ENCODE measurements at regions not wholly inside any gene's neighbourhood (a gene's known extent, or its start where the extent isn't known, plus 50 kb on each side); places are given as distances from the start of the nearest gene placed in this dataset.

GRCh38 chr17:79203657-79204056 is 129.0 kb downstream of the ENGASE start:
- Histone ChIP-seq H3K27me3 (ENCODE audit: control insufficient read depth, insufficient read depth, low read length) (peaks cover 24% of the 10 kb centered on the region), H3K36me3 (ENCODE audit: control insufficient read depth, insufficient read depth, low read length) (no peaks in the 10 kb centered on the region), H3K4me1 (ENCODE audit: control insufficient read depth, insufficient read depth, low read length) (peaks cover 2% of the 10 kb centered on the region; the same call in 1 of the 2 replicates), H3K27ac (ENCODE audit: low read length) (no peak overlapping the region), H3K4me3 (ENCODE audit: low read depth in 2 of 2, low read length in 2 of 2) (no peak overlapping the region), H3K9me3 (ENCODE audit: control insufficient read depth, insufficient read depth, low read depth, low read length) (no peaks in the 10 kb centered on the region)
- DNase-seq (ENCODE audit: low read depth, low spot score) (no peak), ATAC-seq (no peak)
- POLR2A ChIA-PET = no interaction called here
- no TSS peak for BruUV-seq (replicated peaks)
- intact Hi-C loops (cut with micrococcal nuclease; ENCODE audit: unreplicated experiment) (no loop called here), in situ Hi-C loops (cut with HindIII; ENCODE audit: low pct_unique_long_range_greater_than_20kb, low sequenced_read_pairs) (no loop called here)
- TF ChIP-seq, protein P1, sequence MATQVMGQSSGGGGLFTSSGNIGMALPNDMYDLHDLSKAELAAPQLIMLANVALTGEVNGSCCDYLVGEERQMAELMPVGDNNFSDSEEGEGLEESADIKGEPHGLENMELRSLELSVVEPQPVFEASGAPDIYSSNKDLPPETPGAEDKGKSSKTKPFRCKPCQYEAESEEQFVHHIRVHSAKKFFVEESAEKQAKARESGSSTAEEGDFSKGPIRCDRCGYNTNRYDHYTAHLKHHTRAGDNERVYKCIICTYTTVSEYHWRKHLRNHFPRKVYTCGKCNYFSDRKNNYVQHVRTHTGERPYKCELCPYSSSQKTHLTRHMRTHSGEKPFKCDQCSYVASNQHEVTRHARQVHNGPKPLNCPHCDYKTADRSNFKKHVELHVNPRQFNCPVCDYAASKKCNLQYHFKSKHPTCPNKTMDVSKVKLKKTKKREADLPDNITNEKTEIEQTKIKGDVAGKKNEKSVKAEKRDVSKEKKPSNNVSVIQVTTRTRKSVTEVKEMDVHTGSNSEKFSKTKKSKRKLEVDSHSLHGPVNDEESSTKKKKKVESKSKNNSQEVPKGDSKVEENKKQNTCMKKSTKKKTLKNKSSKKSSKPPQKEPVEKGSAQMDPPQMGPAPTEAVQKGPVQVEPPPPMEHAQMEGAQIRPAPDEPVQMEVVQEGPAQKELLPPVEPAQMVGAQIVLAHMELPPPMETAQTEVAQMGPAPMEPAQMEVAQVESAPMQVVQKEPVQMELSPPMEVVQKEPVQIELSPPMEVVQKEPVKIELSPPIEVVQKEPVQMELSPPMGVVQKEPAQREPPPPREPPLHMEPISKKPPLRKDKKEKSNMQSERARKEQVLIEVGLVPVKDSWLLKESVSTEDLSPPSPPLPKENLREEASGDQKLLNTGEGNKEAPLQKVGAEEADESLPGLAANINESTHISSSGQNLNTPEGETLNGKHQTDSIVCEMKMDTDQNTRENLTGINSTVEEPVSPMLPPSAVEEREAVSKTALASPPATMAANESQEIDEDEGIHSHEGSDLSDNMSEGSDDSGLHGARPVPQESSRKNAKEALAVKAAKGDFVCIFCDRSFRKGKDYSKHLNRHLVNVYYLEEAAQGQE (IDR thresholded peaks at IDR 0.05; ENCODE audit: insufficient read depth in 1 of 2, low read depth in 2 of 2, low read length in 1 of 2) = no peak
- TF ChIP-seq CTCF (IDR thresholded peaks at IDR 0.05) (no peak), TCF7L2 (IDR thresholded peaks at IDR 0.05; ENCODE audit: low read depth, low read length) (no peak), POLR2AphosphoS5 (IDR thresholded peaks at IDR 0.05; ENCODE audit: low read depth, low read length) (no peak), SIN3A (IDR thresholded peaks at IDR 0.05; ENCODE audit: borderline replicate concordance, insufficient read depth, low read depth, low read length) (no peak)
- CTCF ChIA-PET = no interaction called here

GRCh38 chr17:79203016-79203415 is 128.4 kb downstream of the ENGASE start:
- no peak overlapping the region for H3K4me3 ChIP-seq (ENCODE audit: low read depth in 2 of 2, low read length in 2 of 2)
- intact Hi-C loops (cut with micrococcal nuclease; ENCODE audit: unreplicated experiment) = no loop called here
- peaks cover 2% of the 10 kb centered on the region; the same call in 1 of the 2 replicates for H3K4me1 ChIP-seq (ENCODE audit: control insufficient read depth, insufficient read depth, low read length)
- ATAC-seq = no peak
- ChIA-PET POLR2A (no interaction called here), CTCF (no interaction called here)
- BruUV-seq (replicated peaks) = no TSS peak
- H3K27me3 ChIP-seq (ENCODE audit: control insufficient read depth, insufficient read depth, low read length) = peaks cover 22% of the 10 kb centered on the region
- no peaks in the 10 kb centered on the region for H3K36me3 ChIP-seq (ENCODE audit: control insufficient read depth, insufficient read depth, low read length)
- TF ChIP-seq CTCF (IDR thresholded peaks at IDR 0.05) (no peak), TCF7L2 (IDR thresholded peaks at IDR 0.05; ENCODE audit: low read depth, low read length) (no peak), POLR2AphosphoS5 (IDR thresholded peaks at IDR 0.05; ENCODE audit: low read depth, low read length) (no peak), SIN3A (IDR thresholded peaks at IDR 0.05; ENCODE audit: borderline replicate concordance, insufficient read depth, low read depth, low read length) (no peak)
- TF ChIP-seq, protein P1 (IDR thresholded peaks at IDR 0.05; ENCODE audit: insufficient read depth in 1 of 2, low read depth in 2 of 2, low read length in 1 of 2) = no peak
- no peak overlapping the region for H3K27ac ChIP-seq (ENCODE audit: low read length)
- in situ Hi-C loops (cut with HindIII; ENCODE audit: low pct_unique_long_range_greater_than_20kb, low sequenced_read_pairs) = no loop called here
- no peak for DNase-seq (ENCODE audit: low read depth, low spot score)
- no peaks in the 10 kb centered on the region for H3K9me3 ChIP-seq (ENCODE audit: control insufficient read depth, insufficient read depth, low read depth, low read length)
